Mesothelial cell of epicardium (in vitro differentiated cells): ENCODE measurements at regions not wholly inside any gene's neighbourhood (a gene's known extent, or its start where the extent isn't known, plus 50 kb on each side); places are given as distances from the start of the nearest gene placed in this dataset.
A peak's percentile ranks its signal among the peaks of the same experiment; 100 is the strongest.

ENCODE experiments used
- DNase-seq, 2 experiments: peaks; one replicate each; pipeline ENCODE4 v3.0.0; 2021; ENCODE audit warnings: low spot score in 2 of 2; ENCODE audit not compliant: unreplicated experiment in 2 of 2
- H3K27ac Mint-ChIP-seq: 2 replicates; pipeline ENCODE4 v1.8.0; 2021; ENCODE audit warnings: mixed read lengths
- H3K27me3 Mint-ChIP-seq: 2 replicates; pipeline ENCODE4 v1.8.0; 2021; ENCODE audit warnings: low read depth, mixed read lengths
- H3K36me3 Mint-ChIP-seq: 2 replicates; pipeline ENCODE4 v1.8.0; 2021; ENCODE audit warnings: mixed read lengths
- H3K4me1 Mint-ChIP-seq: 2 replicates; pipeline ENCODE4 v1.8.0; 2021; ENCODE audit warnings: mixed read lengths
- H3K4me3 Mint-ChIP-seq: 2 replicates; pipeline ENCODE4 v1.8.0; 2021; ENCODE audit warnings: mild to moderate bottlenecking, moderate library complexity, mixed read lengths
- H3K9me3 Mint-ChIP-seq: 2 replicates; pipeline ENCODE4 v1.8.0; 2021; ENCODE audit warnings: mixed read lengths
- CTCF ChIP-seq: fragments of 200-600 bp; sonication (generic); IDR thresholded peaks from one replicate; pipeline ENCODE4 v1.5.0; 2021; ENCODE audit warnings: antibody characterized with exemption; ENCODE audit not compliant: unreplicated experiment

GRCh38 chr2:217469203-217469810 is 533.5 kb downstream of the TNS1 start:
- TF ChIP-seq CTCF = no peak
- no peak overlapping the region for H3K4me3 Mint-ChIP-seq
- H3K27me3 Mint-ChIP-seq = no peaks in the 10 kb centered on the region
- no peaks in the 10 kb centered on the region for H3K36me3 Mint-ChIP-seq
- H3K9me3 Mint-ChIP-seq = no peaks in the 10 kb centered on the region
- DNase-seq = no peak
- H3K4me1 Mint-ChIP-seq = peaks cover 15% of the 10 kb centered on the region
- no peak overlapping the region for H3K27ac Mint-ChIP-seq

GRCh38 chr2:217468042-217468830 is 534.6 kb downstream of the TNS1 start:
- no peak for TF ChIP-seq CTCF
- Mint-ChIP-seq H3K9me3 (no peaks in the 10 kb centered on the region), H3K4me3 (no peak overlapping the region), H3K27me3 (no peaks in the 10 kb centered on the region), H3K36me3 (no peaks in the 10 kb centered on the region), H3K4me1 (peaks cover 15% of the 10 kb centered on the region), H3K27ac (no peak overlapping the region)
- DNase-seq = no peak

- Mint-ChIP-seq H3K36me3 (no peaks in the 10 kb centered on the region), H3K27ac (peak overlapping the region; percentile 74), H3K4me3 (no peak overlapping the region), H3K9me3 (no peaks in the 10 kb centered on the region), H3K4me1 (peaks cover 15% of the 10 kb centered on the region), H3K27me3 (no peaks in the 10 kb centered on the region)
- no peak for DNase-seq
- TF ChIP-seq CTCF = no peak
These were observed 535.5 kb downstream of the TNS1 start for GRCh38 chr2:217467331-217467730.

- Mint-ChIP-seq H3K4me1 (peaks cover 15% of the 10 kb centered on the region), H3K9me3 (no peaks in the 10 kb centered on the region), H3K27ac (peak overlapping the region; percentile 74), H3K36me3 (no peaks in the 10 kb centered on the region), H3K27me3 (no peaks in the 10 kb centered on the region), H3K4me3 (no peak overlapping the region)
- no peak for DNase-seq
- no peak for TF ChIP-seq CTCF
These were observed 536.0 kb downstream of the TNS1 start for GRCh38 chr2:217466805-217467204.

GRCh38 chr2:217466104-217466503 is 536.7 kb downstream of the TNS1 start:
- H3K27me3 Mint-ChIP-seq = no peaks in the 10 kb centered on the region
- no peak overlapping the region for H3K4me3 Mint-ChIP-seq

More at GRCh38 chr2:217466104-217466503, 536.7 kb downstream of the TNS1 start:
- no peak for DNase-seq
- Mint-ChIP-seq H3K4me1 (peaks cover 15% of the 10 kb centered on the region), H3K9me3 (no peaks in the 10 kb centered on the region), H3K36me3 (no peaks in the 10 kb centered on the region), H3K27ac (no peak overlapping the region)
- TF ChIP-seq CTCF = no peak
